ENCODE measurements at regions not wholly inside any gene's neighbourhood (a gene's known extent, or its start where the extent isn't known, plus 50 kb on each side); places are given as distances from the start of the nearest gene placed in this dataset.
A peak's percentile ranks its signal among the peaks of the same experiment; 100 is the strongest.
"Not testable (repeated sequence)": the region's sequence is repeated elsewhere in the genome, so short reads cannot be mapped to it uniquely, and the experiment has no call there.

DNA sequence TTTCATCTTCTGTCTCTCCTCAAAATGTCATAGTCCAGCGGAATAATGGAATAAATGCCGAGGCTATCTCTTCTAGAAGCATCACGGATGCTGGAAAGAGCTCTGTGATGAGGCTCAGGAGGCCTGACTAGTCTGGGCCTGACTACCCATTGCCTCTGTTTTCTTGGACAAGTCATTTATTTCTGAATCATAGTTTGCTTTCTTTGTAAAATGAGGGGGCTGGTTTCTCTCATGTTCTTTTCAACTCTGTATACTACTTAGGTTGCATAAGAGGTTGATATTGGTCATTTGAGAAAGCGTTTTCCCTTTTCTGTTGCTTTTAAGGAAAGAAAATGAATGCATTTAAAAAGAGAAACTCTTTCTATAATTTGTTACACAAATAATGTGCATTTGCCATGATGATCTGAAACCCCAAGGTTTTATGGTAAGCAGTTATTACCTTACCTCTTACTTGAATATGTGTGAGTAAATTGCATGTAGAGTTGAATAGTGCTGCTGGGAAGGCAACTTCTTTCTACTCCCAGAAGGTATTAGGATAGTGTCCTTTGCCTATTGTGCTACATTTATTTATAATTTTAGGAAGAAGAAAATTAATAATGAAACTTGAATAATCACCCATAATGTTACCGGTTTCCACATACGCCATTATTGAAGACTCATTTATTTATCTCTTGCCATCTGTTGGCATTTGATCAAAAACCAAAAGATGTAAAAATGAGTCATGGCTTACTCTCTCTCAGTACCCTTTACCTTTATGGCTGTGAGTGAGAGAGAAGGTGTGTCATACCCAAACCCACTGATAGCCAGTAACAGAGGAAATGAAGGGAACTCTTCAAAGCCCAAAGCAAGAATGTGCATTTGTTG, 179.1 kb downstream of the FASLG start:
- DNase-seq = no peak

DNA sequence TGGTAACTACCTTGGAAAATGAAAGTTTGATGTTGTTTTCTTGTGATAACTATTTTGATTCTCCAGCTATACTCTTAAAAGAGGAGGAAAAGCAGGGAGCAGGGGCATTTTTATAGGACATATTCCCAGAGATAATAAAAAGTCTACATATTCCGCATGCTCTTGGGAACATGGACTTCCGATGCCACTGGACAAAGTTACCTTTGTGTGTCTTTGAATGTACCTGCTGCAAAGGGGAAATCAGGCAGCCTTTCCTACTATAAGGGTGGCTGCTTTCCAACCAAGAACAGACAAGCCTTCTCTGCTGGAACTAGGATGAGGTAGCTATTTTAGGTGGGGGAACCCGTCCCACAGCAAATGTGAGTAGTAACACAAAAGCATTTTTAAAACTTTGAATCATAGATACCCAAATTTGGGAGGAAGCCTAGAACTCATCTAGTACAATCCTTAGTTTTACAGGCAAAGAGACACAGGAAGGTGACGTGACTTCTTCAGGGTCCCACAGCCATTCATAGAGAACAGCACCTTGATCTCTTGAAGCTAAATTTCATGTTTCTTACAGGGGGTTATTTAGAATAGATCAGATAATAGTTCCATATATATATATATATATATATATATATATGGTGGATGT, 179.9 kb downstream of the FASLG start:
- DNase-seq = no peak

DNA sequence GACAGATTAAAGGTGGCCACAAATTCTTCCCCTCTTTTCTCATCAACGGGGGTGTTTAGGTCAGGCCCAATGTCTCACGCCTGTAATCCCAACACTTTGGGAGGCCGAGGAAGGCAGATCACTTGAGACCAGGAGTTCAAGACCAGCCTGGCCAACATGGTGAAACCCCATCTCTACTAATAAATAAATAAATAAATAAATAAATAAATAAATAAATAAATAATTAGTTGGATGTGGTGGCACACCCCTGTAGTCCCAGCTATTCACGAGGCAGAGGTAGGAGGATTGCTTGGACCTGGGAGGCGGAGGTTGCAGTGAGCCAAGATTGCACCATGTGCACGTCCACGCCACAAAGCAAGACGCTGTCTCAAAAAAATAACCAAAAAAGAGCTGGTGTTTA, 180.7 kb downstream of the FASLG start:
- not testable (repeated sequence) for DNase-seq

DNA sequence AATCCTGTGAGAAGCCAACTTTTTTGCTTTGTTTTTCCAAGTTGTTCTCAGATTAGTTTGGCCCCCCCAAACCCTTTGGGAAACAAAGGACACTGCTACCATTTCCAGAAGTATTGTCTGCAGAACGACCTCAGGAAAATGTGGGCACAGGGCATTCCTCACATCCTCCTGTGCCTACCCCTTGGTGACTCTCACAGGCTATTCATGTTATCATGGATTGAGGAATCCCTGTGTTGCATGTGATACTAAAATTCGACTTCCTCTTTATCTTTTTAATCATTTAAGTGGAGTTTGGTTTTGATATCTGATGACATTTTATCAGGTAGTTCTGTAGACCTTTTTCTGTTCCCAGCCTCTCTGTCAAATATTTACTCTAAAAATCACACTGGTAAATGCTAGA, 184.5 kb downstream of the FASLG start:
- DNase-seq = no peak

DNA sequence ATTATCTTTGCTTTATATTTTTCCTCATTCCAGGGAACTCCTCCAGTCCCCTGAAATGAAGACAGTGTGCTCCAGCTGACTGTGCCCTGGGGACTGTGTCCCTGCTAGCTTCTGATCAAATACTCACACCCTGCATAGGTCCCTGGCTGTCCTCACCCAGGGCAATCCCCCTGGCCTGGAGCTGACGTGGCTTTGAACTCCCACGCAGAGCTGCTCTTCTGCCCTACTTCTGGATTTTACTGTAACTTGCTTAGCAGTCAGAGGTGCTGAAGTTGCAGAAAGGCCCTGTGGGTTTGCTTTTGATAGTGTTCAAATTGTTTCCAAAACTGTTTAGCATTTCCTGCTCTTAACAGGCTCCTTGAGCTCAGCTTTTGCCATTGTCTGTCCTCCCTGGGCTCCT, 186.5 kb downstream of the FASLG start:
- no peak for DNase-seq

GRCh38 chr1:172845865-172846264, 187.0 kb downstream of the FASLG start:
- DNase-seq = no peak

DNA sequence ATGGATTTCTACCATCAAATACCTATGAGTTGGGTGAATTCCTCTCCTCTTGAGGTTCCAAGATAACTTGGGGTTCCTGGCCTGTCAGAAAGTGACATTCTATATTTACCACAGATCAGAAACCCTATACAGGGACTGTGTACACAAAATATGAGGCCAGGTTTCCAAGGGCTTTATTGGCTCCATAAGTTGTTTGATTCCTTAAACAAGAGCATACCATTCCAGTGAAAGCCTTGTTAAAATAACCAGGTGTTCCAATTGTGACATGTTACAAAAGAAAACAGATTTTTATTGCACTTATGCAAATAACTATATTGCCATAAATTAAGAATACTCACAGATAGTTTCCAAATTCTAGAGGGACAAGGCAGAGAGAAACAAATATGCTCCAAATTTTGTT, 188.9 kb downstream of the FASLG start:
- not testable (repeated sequence) for DNase-seq

- DNase-seq = no peak
These were observed 190.8 kb downstream of the FASLG start for GRCh38 chr1:172849653-172850052.

- peak in 1 of 3 donors; percentile 12 for DNase-seq
These were observed 192.2 kb downstream of the FASLG start for GRCh38 chr1:172851077-172851476.

DNA sequence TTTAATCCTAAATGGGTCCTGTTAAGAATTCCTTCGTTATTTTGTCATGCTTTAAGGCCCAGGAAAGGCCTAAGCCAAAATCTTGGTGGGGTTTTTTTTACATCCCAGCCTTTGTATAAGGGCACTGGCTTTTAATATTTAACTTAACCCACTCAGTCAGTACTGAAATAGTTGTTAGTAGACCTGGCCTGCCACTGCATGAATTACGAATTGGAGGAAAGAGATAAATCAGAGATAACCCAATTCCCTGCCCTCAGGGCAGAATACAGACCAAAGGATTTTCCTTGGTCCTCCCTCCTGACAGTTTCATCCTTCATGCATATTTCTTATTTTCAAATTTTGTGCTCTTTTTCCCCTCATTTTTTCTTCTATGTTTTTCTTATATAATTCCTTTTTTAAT, 193.0 kb downstream of the FASLG start:
- no peak for DNase-seq

- DNase-seq = not testable (repeated sequence)
These were observed 194.8 kb downstream of the TNFSF18 start for GRCh38 chr1:172855983-172856382.

DNA sequence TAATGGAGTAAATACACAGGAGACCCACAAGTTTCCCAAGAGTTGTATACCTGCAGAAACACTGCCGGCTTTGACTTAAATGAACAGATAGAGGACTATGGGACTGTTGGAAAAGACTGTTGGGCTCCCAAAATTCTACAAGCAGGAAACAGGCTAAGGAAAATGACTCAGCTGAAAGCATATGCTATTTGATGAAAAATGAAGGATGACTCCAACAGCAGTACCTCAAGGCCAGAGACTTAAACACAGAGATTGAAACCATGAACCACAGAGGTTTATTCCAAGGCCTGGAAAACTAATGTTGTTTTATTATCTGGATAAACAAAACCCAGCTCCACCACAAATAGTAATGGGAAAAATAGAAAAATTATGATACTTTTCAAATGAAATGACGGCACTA, 187.7 kb downstream of the TNFSF18 start:
- no peak for DNase-seq

DNA sequence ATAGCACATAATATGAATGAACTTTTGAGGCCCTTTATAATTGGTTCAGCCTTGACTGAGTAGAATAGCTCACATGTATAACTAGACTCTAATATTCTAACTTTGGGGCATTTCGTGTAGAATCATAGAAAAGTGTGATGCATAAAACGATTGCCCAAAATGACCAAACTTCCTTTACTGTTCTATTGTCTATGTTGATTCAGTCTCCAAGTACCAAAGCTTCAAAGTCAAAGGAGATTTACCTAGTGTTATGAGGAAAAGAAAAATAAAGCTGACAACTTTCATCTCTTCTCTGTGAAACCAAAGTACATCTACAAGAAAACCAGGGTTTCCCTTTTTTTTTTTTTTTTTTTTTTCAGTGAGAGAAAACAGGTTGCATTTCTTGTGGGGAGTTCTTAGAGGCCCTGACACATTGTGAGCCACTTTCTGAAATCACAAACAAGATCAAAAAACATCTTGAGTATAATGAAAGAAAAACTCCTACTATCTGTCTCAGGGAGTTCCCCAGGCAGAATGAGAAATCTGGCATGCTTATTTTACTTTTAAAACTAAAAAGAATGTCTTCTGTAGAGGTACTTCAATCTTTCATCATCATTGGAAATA, 183.4 kb downstream of the TNFSF18 start:
- no peak for DNase-seq

DNA sequence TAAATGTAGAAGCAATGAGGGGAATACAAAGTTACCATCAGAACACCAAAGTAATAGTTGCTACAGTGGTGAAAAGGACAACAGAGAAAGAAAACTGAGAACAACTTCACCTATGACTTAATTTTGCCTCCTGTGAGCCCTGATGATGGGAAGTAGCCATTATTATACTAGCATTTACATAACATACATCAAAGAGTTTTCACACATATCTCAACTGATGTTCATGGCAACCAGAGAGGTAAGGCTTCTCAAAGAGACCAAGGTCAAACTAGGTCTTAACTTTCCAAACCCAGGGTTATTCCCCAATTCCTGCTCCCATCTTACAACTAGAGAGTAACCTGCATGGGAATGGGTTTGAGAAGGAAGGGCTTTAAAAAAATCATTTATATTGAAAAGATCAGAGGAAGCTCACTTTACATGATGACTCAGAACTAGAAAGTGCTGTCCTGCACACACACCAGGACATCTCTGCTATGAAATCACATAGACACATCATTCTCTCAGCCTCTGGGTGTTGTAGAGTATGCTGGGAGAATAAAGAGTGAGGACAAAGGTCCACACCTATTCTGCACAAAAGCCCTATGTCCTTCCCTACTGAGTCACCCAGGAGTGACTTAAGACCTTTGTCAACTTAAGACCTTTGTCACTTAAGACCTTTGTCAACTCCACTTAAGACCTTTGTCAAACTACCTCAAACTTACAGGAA, 179.7 kb downstream of the TNFSF18 start:
- no peak for DNase-seq

- DNase-seq = no peak
These were observed 175.8 kb downstream of the TNFSF18 start for GRCh38 chr1:172874950-172875349.

- no peak for DNase-seq
These were observed 174.8 kb downstream of the TNFSF18 start for GRCh38 chr1:172875892-172876291.

GRCh38 chr1:172882385-172882784, 168.4 kb downstream of the TNFSF18 start:
- DNase-seq = no peak

DNA sequence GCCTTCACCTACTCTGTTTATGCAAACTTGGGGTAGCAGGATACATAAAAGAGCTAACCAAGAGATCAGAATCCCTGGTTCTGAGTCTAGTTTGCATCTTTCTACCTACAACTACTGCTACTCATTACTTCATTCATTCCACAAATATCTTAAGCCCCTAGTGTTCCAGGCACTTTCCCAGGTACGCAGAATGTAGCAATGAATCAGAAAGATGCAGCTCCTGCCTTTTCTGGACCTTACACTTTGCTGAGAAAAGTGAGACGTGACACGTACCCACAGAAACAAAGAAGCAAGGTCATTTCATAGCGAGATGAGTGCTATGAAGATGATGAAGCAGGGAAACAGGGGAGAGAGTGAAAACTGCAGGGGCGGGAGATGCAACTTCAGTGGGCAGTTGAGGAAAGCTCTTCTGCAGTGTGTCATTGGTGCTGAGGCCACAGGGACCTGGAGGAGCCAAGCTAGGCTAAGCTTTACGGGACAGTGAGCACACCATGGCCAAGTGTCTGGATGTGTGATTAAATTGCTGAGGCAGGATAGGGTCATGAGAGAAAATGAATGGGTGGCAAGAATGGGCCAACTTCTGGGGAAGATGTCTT, 167.9 kb downstream of the TNFSF18 start:
- DNase-seq = no peak

GRCh38 chr1:172883387-172883791, 167.4 kb downstream of the TNFSF18 start:
- no peak for DNase-seq

GRCh38 chr1:172883844-172884243, 166.9 kb downstream of the TNFSF18 start:
- peak in 1 of 3 donors; percentile 11 for DNase-seq

GRCh38 chr1:172885411-172885810, 165.3 kb downstream of the TNFSF18 start:
- no peak for DNase-seq

GRCh38 chr1:172885971-172886370, 164.8 kb downstream of the TNFSF18 start:
- DNase-seq = no peak
